ENCODE measurements at regions not wholly inside any gene's neighbourhood (a gene's known extent, or its start where the extent isn't known, plus 50 kb on each side); places are given as distances from the start of the nearest gene placed in this dataset.

GRCh38 chr4:129561280-129561679 lies 465.3 kb downstream of the C4orf33 start:
- Mint-ChIP-seq H3K36me3 (ENCODE audit: unreplicated experiment) (no peaks in the 10 kb centered on the region), H3K27me3 (ENCODE audit: unreplicated experiment) (no peaks in the 10 kb centered on the region), H3K9me3 (ENCODE audit: unreplicated experiment) (peaks cover 4% of the 10 kb centered on the region), H3K4me3 (ENCODE audit: unreplicated experiment) (no peak overlapping the region), H3K27ac (ENCODE audit: unreplicated experiment) (no peak overlapping the region), H3K4me1 (ENCODE audit: unreplicated experiment) (no peaks in the 10 kb centered on the region)
- TF ChIP-seq, protein P1, sequence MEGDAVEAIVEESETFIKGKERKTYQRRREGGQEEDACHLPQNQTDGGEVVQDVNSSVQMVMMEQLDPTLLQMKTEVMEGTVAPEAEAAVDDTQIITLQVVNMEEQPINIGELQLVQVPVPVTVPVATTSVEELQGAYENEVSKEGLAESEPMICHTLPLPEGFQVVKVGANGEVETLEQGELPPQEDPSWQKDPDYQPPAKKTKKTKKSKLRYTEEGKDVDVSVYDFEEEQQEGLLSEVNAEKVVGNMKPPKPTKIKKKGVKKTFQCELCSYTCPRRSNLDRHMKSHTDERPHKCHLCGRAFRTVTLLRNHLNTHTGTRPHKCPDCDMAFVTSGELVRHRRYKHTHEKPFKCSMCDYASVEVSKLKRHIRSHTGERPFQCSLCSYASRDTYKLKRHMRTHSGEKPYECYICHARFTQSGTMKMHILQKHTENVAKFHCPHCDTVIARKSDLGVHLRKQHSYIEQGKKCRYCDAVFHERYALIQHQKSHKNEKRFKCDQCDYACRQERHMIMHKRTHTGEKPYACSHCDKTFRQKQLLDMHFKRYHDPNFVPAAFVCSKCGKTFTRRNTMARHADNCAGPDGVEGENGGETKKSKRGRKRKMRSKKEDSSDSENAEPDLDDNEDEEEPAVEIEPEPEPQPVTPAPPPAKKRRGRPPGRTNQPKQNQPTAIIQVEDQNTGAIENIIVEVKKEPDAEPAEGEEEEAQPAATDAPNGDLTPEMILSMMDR (IDR thresholded peaks at IDR 0.05): no peak
- no peak for DNase-seq (ENCODE audit: extremely low spot score, unreplicated experiment)

GRCh38 chr4:129561886-129562671 lies 466.1 kb downstream of the C4orf33 start:
- Mint-ChIP-seq H3K4me1 (ENCODE audit: unreplicated experiment) (no peaks in the 10 kb centered on the region), H3K4me3 (ENCODE audit: unreplicated experiment) (no peak overlapping the region), H3K27me3 (ENCODE audit: unreplicated experiment) (no peaks in the 10 kb centered on the region), H3K36me3 (ENCODE audit: unreplicated experiment) (no peaks in the 10 kb centered on the region), H3K27ac (ENCODE audit: unreplicated experiment) (no peak overlapping the region), H3K9me3 (ENCODE audit: unreplicated experiment) (peaks cover 4% of the 10 kb centered on the region)
- DNase-seq (ENCODE audit: extremely low spot score, unreplicated experiment): no peak
- TF ChIP-seq, protein P1 (IDR thresholded peaks at IDR 0.05): no peak

- no peak overlapping the region for H3K4me3 Mint-ChIP-seq (ENCODE audit: unreplicated experiment)
- no peaks in the 10 kb centered on the region for H3K36me3 Mint-ChIP-seq (ENCODE audit: unreplicated experiment)
- H3K4me1 Mint-ChIP-seq (ENCODE audit: unreplicated experiment): no peaks in the 10 kb centered on the region
- DNase-seq (ENCODE audit: extremely low spot score, unreplicated experiment): no peak
- H3K27me3 Mint-ChIP-seq (ENCODE audit: unreplicated experiment): peaks cover 2% of the 10 kb centered on the region
- TF ChIP-seq, protein P1 (IDR thresholded peaks at IDR 0.05): no peak
- H3K9me3 Mint-ChIP-seq (ENCODE audit: unreplicated experiment): peaks cover 4% of the 10 kb centered on the region
- H3K27ac Mint-ChIP-seq (ENCODE audit: unreplicated experiment): no peak overlapping the region
Observed at GRCh38 chr4:129565214-129565613, 469.3 kb downstream of the C4orf33 start.

GRCh38 chr4:129570326-129570725 lies 474.4 kb downstream of the C4orf33 start:
- no peak for DNase-seq (ENCODE audit: extremely low spot score, unreplicated experiment)
- TF ChIP-seq, protein P1 (IDR thresholded peaks at IDR 0.05): no peak
- peaks cover under 1% of the 10 kb centered on the region for H3K4me1 Mint-ChIP-seq (ENCODE audit: unreplicated experiment)
- peaks cover 2% of the 10 kb centered on the region for H3K27me3 Mint-ChIP-seq (ENCODE audit: unreplicated experiment)
- H3K4me3 Mint-ChIP-seq (ENCODE audit: unreplicated experiment): no peak overlapping the region
- no peak overlapping the region for H3K27ac Mint-ChIP-seq (ENCODE audit: unreplicated experiment)
- peaks cover 2% of the 10 kb centered on the region for H3K9me3 Mint-ChIP-seq (ENCODE audit: unreplicated experiment)
- no peaks in the 10 kb centered on the region for H3K36me3 Mint-ChIP-seq (ENCODE audit: unreplicated experiment)

GRCh38 chr4:129578336-129578735 lies 482.4 kb downstream of the C4orf33 start:
- Mint-ChIP-seq H3K27ac (ENCODE audit: unreplicated experiment) (no peak overlapping the region), H3K9me3 (ENCODE audit: unreplicated experiment) (peaks cover 2% of the 10 kb centered on the region), H3K36me3 (ENCODE audit: unreplicated experiment) (no peaks in the 10 kb centered on the region), H3K27me3 (ENCODE audit: unreplicated experiment) (no peaks in the 10 kb centered on the region), H3K4me1 (ENCODE audit: unreplicated experiment) (peaks cover 12% of the 10 kb centered on the region), H3K4me3 (ENCODE audit: unreplicated experiment) (no peak overlapping the region)
- no peak for DNase-seq (ENCODE audit: extremely low spot score, unreplicated experiment)
- TF ChIP-seq, protein P1 (IDR thresholded peaks at IDR 0.05): no peak
